Effector CD8-positive, alpha-beta T cell (primary cell): ENCODE measurements at regions not wholly inside any gene's neighbourhood (a gene's known extent, or its start where the extent isn't known, plus 50 kb on each side); places are given as distances from the start of the nearest gene placed in this dataset.
"Not testable (repeated sequence)": the region's sequence is repeated elsewhere in the genome, so short reads cannot be mapped to it uniquely, and the experiment has no call there.

ENCODE experiments used
- DNase-seq: peaks from one replicate; lab custom pipeline; 2025; lab: John Stamatoyannopoulos, UW

- peak; percentile 41 for DNase-seq
Observed at GRCh38 chr1:120357046-120357445, 57.8 kb upstream of the NBPF8 start.

GRCh38 chr1:120356170-120356569 lies 58.7 kb upstream of the NBPF8 start:
- DNase-seq, result not testable (repeated sequence)

GRCh38 chr1:120354618-120355184 lies 60.1 kb upstream of the NBPF8 start:
- DNase-seq, result peak; percentile 39

DNA sequence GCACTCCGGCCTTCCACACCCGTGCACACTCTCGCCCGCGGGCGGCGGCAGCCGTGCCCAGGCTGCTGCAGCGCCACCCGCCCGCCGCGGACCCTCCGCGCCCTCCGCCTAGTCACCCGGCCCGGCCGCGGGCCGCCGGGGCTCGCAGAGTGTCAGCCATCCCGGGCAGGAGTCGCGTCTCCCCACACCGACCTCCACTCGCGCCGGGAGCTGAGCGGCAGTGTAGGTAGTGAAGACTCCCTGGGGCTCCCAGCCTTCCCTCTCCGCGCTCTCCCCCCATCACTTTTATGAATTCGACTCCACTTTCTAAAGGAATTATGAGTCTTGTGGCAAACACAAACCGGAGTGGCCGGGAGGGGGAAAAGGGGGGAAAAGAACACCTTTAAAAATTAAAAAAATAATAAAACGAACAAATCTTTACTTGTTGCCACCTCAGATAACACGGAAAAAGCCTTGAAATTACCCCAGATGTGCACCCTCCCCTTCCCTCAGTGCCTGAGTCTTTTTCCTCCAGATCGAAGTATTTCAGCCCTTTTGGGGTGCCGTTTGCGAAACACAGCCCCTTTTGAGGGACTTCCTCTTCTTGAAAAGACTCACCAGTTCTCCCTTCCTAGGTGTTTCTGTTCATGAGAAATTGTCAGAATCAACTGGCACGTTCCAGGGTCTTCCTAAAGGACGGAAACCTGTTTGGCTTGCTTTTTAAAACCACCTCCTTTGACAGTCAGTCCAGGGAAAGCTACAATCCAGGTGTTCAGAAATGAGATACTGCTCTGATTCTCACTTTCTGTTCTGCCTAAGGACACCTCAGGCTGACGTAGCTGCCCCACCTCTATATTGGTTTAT lies 72.4 kb upstream of the NBPF8 start:
- DNase-seq, result not testable (repeated sequence)

- not testable (repeated sequence) for DNase-seq
Observed at GRCh38 chr1:120341756-120342155, 73.1 kb upstream of the NBPF8 start.

DNA sequence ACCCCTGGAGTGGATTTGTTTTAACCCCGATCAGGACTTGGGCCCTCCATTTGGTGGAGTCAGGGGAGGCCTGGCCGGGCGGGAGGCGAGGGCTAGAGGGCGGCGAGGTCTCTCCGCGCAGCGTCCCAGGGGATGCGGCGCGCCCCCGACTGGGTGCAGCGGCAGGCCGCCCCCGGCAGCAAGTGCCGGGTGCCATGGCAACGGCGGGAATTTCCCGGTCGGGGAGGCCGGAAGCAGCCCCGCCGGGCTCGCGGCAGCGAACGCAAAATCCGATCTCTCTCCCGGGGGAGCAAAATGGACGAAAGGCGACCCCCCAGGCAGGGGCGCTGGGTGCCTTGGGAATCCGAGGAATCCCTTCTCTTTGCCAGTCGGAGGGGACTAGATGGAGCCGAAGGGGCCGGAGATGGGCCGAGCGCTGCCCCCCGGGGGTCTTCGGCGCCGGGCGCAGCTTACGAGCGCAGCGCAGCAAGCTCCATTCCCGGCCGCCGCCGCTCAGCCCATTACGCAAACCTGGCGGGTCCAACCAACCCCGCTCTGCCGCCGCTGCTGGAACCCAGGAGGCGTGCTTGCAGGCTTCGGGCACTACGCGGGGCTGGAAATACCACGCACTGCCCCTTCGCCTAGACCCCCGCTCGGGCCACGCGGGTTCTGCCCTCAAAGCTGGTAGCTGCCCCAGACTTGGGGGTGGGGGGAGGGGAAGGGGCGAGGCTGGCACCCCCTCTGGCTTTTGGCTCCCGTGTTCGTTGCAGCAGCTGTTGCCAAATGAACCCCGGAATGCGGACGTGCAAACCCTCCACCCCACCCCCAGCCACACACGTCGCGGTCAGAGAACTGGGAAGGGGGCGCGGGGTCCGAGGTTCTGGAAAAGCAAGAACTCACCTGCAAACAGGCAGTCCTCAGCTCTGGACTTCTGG lies 73.7 kb upstream of the NBPF8 start:
- DNase-seq, result not testable (repeated sequence)

- DNase-seq, result not testable (repeated sequence)
Observed at GRCh38 chr1:120315738-120316137, 99.1 kb upstream of the NBPF8 start.

DNA sequence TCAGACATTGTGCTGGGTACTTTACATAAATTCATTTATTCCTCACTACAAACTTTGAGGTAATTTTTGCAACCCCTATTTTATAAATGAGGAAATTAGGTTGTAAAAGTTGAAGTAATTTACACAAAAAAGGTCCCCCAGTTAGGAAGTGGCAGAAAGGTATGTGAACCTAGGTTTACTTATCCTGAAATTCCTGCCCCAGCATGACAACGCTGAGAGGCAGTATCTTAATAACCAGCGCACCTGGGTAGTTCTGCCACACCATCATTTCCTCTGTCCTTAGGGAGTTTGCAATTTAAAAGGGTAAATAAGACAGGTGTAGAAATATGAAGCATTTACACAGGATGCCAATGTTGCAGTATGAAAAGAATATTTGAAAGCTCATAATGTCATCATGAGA lies 102.9 kb upstream of the NBPF8 start:
- not testable (repeated sequence) for DNase-seq

GRCh38 chr1:120308940-120309578 lies 105.8 kb upstream of the NBPF8 start:
- DNase-seq, result not testable (repeated sequence)

DNA sequence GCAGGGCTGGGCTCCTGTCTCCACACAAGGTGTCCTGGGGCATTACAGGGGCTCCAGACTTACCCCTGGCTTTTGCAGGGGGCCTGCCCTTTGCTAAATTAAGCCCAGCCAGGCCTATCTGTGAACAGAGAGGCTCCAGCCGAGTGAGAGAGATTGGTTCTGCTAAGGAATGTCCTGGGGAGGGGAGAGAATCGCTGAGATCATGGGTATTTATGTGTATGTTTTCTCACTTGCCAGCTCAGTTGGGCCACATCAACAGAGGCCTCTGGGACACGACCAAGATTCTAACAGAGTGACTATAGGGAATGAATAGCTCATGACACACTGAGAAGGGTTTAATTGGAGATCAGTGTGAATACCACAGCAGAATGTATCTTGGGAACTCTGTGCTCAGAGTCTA lies 109.8 kb upstream of the NBPF8 start:
- not testable (repeated sequence) for DNase-seq

GRCh38 chr1:120304341-120304740 lies 110.5 kb upstream of the NBPF8 start:
- DNase-seq, result not testable (repeated sequence)

- not testable (repeated sequence) for DNase-seq
Observed at GRCh38 chr1:120299433-120300057, 115.3 kb upstream of the NBPF8 start.

- DNase-seq, result not testable (repeated sequence)
Observed at GRCh38 chr1:120298487-120298886, 116.3 kb upstream of the NBPF8 start.

DNA sequence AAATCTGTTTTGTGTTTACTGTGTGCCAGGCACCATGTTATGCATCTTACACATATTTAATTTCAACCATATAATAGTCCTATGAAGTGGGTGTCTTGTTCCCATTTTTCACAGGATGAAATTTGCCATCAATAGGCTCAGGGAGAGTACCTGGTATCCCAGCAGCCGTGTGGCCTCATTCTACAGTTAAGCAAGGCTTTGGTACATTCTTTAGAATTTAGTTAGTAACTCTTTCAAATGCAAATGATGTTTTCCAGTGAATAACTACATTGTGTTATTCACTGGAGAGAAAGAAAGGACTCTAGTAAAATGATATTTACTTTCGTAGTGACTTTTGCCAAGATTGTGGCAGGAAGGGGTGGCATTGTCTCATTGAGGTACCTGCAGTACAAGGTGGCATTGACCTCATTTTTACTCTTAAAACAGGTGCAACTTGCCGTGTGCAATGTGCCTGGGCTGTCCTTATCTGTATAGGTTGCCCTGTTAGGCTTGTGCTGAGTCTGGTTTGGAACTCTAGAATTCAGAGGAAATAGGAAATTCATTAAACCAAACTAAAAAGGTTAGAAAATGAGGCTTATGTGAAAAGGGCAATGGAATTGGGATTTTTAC lies 117.4 kb upstream of the NBPF8 start:
- DNase-seq, result not testable (repeated sequence)

DNA sequence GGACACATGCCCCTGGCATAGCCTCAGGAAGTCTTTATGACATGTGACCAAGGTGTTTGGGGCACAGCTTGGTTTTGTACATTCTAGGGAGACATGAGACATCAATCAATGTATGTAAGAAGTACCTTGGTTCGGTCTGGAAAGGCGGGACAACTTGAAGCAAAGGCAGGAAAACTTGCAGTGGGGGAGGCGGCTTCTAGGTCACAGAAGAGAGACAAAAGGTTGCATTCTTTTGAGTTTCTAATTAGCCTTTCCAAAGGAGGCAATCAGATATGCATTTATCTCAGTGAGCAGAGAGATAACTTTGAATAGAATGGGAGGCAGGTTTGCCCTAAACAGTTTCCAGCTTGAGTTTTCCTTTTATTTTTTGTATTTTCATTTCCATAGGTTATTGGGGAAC lies 113.8 kb upstream of the SEC22B start:
- not testable (repeated sequence) for DNase-seq

GRCh38 chr1:120289601-120290074 lies 113.3 kb upstream of the SEC22B start:
- DNase-seq, result not testable (repeated sequence)

DNA sequence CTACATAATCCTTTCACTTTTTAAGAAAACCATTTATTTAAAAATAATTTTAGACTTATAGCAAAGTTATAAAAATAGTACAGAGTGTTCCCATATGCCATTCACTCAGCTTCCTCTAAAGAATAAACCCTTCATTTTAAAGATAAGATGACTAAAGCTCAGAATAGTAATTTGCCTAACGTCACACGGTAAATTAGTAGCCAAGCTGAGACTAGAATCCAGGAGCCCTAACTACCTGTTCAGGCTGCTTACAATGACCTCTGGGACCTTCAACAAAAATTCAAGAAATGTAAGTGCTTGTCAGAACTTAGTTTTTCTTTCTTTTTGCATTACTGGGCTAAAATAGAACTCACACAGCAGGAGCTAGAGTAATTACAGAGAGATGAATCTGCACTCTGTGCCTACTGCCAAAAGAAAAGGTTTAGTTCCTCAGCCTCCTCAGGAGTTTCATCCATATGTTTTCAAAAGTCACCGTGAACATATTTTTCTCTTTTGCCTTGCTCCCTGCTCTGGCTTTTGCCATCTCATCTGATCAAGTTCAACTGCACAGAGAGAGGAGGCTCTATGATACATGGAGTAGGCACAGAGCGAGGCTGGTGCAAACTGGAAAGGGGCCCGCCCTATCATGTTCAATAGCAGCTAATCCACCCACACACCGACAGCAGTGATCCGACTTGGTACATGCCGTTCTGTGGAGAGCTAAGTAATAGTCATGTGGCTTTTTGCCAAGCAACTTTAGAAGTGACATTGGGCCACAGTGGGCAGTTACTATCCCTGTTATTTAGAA lies 112.7 kb upstream of the SEC22B start:
- not testable (repeated sequence) for DNase-seq

- not testable (repeated sequence) for DNase-seq
Observed at GRCh38 chr1:120288167-120288566, 111.8 kb upstream of the SEC22B start.

GRCh38 chr1:120282744-120283464 lies 106.6 kb upstream of the SEC22B start:
- DNase-seq, result not testable (repeated sequence)
